HG03159 (cell line): ENCODE measurements at regions not wholly inside any gene's neighbourhood (a gene's known extent, or its start where the extent isn't known, plus 50 kb on each side); places are given as distances from the start of the nearest gene placed in this dataset.
"Not testable (repeated sequence)": the region's sequence is repeated elsewhere in the genome, so short reads cannot be mapped to it uniquely, and the experiment has no call there.

Experiments used
- ATAC-seq: cut with Tn5 transposase; IDR thresholded peaks from one replicate; pipeline ENCODE4 v1.9.1; 2021; ENCODE audit warnings: mild to moderate bottlenecking, moderate library complexity; ENCODE audit not compliant: unreplicated experiment

DNA sequence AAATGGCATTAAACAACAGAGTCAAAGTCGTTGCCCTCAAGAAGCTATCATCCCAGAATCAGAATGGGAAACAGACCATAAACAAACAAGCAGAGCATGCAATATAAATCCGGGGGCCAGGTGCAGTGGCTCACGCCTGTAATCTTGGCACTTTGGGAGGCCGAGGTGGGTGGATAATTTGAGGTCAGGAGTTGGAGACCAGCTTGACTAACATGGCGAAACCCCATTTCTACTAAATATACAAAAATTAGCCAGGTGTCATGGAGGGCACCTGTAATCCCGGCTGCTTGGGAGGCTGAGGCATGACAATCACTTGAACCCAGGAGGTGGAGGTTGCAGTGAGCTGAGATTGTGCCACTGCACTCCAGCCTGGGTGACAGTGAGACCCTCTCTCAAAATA lies 249.8 kb downstream of the CYRIA start:
- ATAC-seq: not testable (repeated sequence)

- ATAC-seq: no peak
Measured at GRCh38 chr2:16413947-16414346, 251.7 kb downstream of the CYRIA start.

GRCh38 chr2:16413285-16413684 lies 252.3 kb downstream of the CYRIA start:
- no peak for ATAC-seq

GRCh38 chr2:16412321-16413030 lies 253.2 kb downstream of the CYRIA start:
- ATAC-seq: no peak

DNA sequence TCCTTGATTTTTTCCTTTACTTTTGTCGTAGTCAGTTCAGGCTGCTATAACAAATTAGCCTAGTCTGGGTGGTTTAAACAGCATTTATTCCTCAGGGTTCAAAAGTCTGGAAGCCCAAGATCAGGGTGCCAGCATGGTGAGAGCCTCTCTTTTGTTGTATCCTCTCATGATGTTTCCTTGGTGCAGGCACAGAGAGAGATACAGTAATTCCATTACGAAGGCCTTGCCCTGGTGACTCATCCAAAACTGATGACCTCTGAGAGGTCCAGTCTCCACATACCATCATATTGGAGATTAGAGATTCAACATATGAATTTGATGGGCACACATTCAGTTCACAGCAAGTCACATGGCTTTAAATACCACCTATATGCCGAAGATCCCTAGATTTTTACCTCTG lies 253.8 kb downstream of the CYRIA start:
- no peak for ATAC-seq

GRCh38 chr2:16409849-16410248 lies 255.8 kb downstream of the CYRIA start:
- ATAC-seq: no peak

DNA sequence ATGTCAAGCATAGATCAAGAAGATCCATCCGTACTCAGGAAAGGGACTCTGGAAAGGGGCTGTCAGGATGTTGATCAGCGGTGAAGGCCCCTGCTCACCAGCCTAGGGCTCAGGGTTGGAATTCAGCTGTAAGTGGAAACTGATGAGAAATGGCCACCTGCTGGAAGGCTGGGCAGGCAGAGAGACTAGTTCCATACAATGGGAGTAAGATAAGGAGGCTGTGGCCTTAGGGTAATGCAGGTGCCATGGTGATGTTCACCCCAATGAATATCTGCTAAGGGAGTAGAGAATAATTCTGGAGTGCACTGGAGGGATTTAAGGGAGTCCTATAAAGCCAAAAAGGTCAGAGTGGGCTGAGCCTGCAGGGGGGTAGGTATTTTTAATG lies 256.6 kb downstream of the CYRIA start:
- ATAC-seq: no peak

DNA sequence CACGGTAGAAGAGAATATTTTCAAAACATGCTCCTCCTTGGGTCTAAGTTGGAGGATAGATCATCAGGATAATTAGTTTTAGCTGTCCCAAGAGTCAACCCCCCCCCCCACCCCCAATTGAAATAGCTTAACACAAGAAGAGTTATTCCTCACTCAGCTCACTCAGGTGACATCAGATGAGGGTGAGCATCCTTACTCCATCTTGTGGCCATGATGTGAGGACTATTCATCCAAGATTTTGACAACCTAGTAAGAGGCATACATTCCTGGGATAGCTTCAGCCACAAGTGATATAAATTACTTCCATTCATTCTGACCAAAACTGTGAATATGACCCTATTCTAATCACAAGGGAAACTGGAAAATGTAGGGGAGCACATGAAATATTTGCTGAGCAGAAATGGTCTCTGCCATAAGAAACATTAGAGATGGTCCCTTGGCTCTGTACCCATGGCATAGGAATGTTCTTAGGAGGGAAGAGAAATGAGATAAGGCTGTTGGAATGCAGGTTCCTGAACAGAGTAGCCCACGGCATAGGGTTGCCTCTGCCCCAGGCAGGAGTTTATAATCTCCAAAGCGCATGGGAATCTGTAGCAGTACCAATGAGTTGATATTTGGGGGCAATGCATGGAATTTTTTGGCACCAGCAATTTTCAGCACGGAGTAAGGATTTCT lies 257.2 kb downstream of the CYRIA start:
- no peak for ATAC-seq

DNA sequence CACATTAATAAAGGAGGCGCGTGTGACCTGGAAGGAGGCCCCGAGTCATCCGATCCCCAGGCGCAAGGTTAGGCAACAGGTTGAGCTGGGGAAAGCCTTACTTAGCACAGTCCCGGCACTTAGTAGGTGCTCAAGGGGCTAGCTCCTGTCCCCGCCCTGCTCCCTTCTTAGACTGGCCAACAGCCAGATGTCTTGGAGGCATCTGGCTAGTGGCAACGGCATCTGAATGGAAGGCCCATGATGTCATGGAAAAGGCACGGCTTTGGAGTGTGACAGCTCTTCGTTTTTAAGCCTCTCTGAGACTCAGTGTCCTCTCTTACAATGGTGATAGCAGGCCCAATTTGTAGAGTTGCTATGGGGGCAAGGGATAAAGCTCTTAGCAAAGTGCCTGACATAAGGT lies 258.3 kb downstream of the CYRIA start:
- ATAC-seq: no peak

DNA sequence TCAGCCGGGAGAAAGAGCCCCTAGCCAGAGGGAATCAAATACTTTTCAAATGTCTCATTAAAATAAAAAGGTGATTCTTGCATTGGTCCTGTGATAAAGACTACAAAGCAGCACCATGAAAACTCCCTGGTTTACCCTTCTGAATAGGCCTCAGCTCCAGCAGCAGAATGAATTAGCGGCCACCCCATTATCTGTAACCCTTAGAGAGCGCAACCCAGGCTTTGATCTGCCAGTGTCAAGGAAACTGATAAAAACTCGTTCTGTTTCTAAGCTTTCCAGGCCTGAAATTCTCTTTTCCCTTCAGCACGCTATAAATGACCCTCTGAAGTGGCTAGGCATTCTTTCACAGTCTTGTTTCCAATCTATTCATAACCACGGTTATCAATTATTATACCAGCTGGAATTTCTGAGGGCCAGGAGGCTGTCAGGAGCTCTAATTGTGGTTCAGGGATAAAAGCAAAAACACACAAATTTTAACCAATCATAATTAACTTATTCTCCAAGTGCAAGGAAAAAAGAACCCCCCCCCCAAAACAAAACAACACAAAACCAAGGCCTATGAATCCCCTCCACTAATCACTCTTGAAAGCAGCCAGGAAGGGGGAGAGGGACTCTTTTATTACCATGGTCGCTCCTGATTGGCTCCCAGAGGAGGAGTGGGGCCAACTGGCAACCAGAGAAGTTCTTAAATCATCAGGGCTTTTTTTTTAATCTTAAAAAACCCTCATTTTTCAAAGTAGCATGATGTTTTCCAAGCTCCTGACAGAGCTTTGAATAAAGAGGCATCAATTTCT lies 258.9 kb downstream of the CYRIA start:
- no peak for ATAC-seq

DNA sequence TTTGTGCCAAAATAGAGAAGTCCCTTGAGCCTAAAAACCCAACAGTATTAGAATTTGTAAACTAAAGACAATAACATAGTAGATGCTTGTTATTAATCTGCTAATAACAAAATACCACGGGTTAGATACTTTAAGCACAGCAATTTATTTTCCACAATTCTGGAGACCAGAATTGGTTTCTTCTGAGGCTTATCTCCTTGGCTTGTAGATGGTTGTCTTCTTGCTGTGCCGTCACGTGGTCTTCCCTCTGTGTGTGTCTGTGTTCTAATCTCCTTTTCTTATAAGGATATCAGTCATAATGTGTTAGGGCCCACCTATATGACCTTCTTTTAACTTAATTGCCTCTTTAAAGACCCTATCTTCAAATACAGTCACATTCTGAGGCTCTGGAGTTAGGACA lies 260.1 kb downstream of the CYRIA start:
- ATAC-seq: no peak

DNA sequence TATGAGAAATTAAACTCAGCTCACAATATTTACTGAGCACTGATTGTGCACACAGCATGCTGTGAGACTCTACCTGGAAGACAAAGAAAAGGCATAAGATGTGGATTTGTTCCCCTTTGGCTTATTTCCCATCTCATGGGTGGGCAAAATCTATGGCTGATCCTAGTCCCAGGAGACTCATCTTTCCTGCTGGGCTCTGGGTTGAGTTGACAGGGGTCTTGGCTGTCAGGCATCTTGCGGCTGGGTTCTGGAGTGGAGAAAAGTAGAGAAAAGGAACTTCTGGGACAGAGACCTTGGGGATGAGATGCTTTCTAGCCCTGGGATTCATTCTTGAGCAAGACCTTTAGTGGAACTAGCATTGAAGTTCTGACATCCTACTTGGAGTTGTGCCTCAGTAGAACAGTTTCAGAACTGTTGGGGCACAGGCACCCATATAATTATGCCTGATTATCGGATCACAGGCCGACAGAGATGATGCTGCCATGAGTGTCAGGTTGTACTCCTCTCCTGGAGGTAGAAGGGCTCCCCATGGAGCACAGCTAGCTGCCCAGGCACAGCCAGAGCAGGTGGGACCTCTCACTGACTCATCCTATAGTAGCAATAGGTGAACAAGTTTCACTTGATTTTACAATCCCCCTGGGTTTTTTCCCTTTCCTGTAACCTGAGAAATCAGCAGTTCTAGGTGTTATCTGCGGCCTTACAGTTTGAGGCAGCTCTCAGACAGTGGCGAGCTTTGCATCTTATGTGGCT lies 260.9 kb downstream of the CYRIA start:
- no peak for ATAC-seq

- no peak for ATAC-seq
Measured at GRCh38 chr2:16404146-16404545, 261.5 kb downstream of the CYRIA start.

DNA sequence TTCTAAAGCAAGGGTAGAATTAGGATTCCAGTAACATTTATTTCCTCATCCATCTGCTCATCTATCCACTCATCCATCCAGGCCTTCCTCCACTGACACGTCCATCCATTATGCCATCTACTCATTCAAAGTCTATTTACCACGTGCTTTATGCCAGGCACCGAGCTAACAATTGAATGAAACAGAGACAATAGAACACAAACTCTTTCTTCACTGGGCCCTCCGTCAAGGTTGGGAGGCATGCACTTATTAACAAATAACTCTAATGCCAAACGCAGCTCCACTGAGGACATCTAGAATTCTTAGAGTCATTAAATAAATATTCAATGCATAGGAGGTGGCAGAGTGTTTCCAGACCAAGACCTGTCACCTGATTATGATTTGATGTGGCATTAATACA lies 262.7 kb downstream of the CYRIA start:
- ATAC-seq: no peak

GRCh38 chr2:16401761-16402300 lies 263.8 kb downstream of the CYRIA start:
- no peak for ATAC-seq

DNA sequence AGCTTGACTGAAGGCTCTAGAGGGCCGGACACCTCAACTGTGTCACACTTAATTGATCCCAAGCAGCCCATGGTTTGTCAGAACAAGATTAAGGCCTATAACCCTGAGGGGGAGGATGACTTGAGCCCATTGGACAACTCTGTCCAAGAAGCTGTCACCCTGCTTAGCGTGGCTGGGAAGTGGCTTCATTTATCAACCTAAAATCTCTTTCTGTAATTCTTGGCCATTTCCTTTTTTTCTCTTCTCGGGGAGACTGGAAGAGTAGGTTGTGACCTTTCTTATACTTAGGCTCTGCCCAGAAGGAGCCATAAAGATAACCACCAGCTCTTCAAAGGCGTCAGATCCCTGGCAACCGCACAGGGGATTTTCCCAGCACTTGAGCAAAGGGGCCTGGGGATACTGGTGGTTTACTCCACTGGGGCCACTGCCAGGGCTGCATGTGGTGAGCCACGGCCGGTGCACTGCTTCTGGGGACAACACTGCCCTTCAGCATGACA lies 265.5 kb downstream of the CYRIA start:
- no peak for ATAC-seq

GRCh38 chr2:16398486-16399043 lies 267.1 kb downstream of the CYRIA start:
- ATAC-seq: no peak

DNA sequence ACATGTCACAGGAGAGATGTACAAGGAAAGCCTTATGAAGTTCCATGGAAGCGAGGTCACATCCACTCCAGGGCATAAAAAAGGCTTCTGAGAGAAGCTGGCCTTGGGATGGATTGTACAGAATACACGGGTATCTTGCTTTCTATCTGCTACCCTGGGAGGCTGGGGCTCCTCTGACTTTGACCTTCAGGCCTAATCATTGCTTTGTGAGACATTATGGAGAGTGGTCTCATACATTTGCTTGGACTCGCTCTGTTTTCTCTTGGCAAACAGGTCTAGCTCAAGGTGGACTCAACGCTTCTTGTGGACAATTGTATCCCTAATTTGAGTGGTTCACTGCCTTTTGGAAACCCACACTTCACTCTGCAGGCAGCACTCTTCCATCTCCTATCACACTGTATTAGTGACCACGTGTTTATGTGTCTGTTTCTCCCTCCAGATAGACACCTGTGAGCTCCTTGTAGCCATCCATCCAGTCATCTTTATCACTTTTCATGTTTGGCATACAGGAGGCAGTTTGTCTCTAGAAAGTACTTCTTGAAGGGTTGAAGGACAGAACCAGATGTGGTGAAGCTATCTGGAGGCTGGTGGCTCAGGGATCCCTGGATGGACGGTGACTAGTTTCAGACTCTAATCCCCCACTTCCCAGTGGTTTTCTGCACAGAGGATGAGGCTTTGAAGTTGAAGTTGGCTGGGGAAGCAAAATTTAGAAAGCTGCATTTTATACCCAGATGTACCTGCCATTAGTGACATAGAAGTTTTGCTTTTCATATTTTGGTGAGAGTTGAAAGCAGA lies 267.8 kb downstream of the CYRIA start:
- ATAC-seq: no peak

GRCh38 chr2:16396986-16397385 lies 268.6 kb downstream of the CYRIA start:
- no peak for ATAC-seq

GRCh38 chr2:16396171-16396570 lies 269.5 kb downstream of the CYRIA start:
- no peak for ATAC-seq
